ENCODE measurements at regions not wholly inside any gene's neighbourhood (a gene's known extent, or its start where the extent isn't known, plus 50 kb on each side); places are given as distances from the start of the nearest gene placed in this dataset.

GRCh38 chr7:113188396-113188795 lies 70.0 kb upstream of the SMIM30 start:
- no peak for TF ChIP-seq CTCF (IDR thresholded peaks at IDR 0.05)
- no peak for TF ChIP-seq POLR2A (IDR thresholded peaks at IDR 0.05)
